K562 (cell line): ENCODE measurements at regions not wholly inside any gene's neighbourhood (a gene's known extent, or its start where the extent isn't known, plus 50 kb on each side); places are given as distances from the start of the nearest gene placed in this dataset.

Experiments used
- CEBPB ChIP-seq: fragments of 450-650 bp; IDR thresholded peaks from 2 replicates; pipeline ENCODE4 v1.6.1; 2016; ENCODE audit warnings: missing genetic modification characterization, missing compliant biosample characterization
- EP300 ChIP-seq: IDR thresholded peaks from 2 replicates; pipeline ENCODE4 v1.6.1; 2012; ENCODE audit warnings: low read length, improper control_type of control experiment
- HMGN3 ChIP-seq: IDR thresholded peaks from 2 replicates; pipeline ENCODE4 v1.6.1; 2011; ENCODE audit warnings: borderline replicate concordance, low read depth, mild to moderate bottlenecking, mixed read lengths, low read length; ENCODE audit not compliant: insufficient read length; ENCODE audit errors: extremely low read depth
- NCOA2 ChIP-seq, 2 experiments: fragments of 450-650 bp; IDR thresholded peaks; 2 replicates each; pipeline ENCODE4 v1.6.1; 2018; ENCODE audit warnings: mild to moderate bottlenecking in 2 of 2, moderate library complexity in 1 of 2; ENCODE audit not compliant: partially characterized antibody in 2 of 2
- NFRKB ChIP-seq: fragments of 450-650 bp; IDR thresholded peaks from 2 replicates; pipeline ENCODE4 v1.6.1; 2016; ENCODE audit warnings: low read depth
- SP2 ChIP-seq: IDR thresholded peaks from 2 replicates; pipeline ENCODE4 v1.6.1; 2011; ENCODE audit warnings: mild to moderate bottlenecking, low read depth, low read length, moderate library complexity; ENCODE audit not compliant: poor library complexity, severe bottlenecking; ENCODE audit errors: extremely low read depth
- ZC3H8 ChIP-seq: fragments of 450-650 bp; IDR thresholded peaks from 2 replicates; pipeline ENCODE4 v1.6.1; 2017
- ZNF24 ChIP-seq: fragments of 450-650 bp; IDR thresholded peaks from 2 replicates; pipeline ENCODE4 v1.6.1; 2016
- TF ChIP-seq, protein P1 (sequence below), 2 experiments: fragments of 450-650 bp; conservative IDR thresholded peaks; 2 replicates each; pipeline ENCODE4 v1.6.1; 2017; ENCODE audit warnings: mild to moderate bottlenecking in 2 of 2, moderate library complexity in 2 of 2
- TF ChIP-seq, protein P2 (sequence below): sonication (generic); formaldehyde crosslinking; IDR thresholded peaks from 2 replicates; pipeline ENCODE4 v1.8.1; 2022; ENCODE audit warnings: missing genetic modification reagents
- TF ChIP-seq, protein P3 (sequence below), 3 experiments: IDR thresholded peaks in 2 of 3; conservative IDR thresholded peaks in 1 of 3; 2 replicates each; pipeline ENCODE4 v1.5.1; 2011 to 2012; ENCODE audit warnings: low read length in 3 of 3, mild to moderate bottlenecking in 3 of 3, control low read depth in 2 of 3, improper control_type of control experiment in 1 of 3, inconsistent platforms in 1 of 3, low read depth in 1 of 3, mixed read lengths in 1 of 3, moderate library complexity in 1 of 3; ENCODE audit not compliant: insufficient read depth in 2 of 3
- TF ChIP-seq, protein P4 (sequence below): fragments of 250-450 bp; sonication (Bioruptor Pico); IDR thresholded peaks from 2 replicates; pipeline ENCODE4 v1.5.0; 2022; ENCODE audit warnings: mild to moderate bottlenecking
- TF ChIP-seq, protein P5 (sequence below): sonication (generic); formaldehyde crosslinking; IDR thresholded peaks from 2 replicates; pipeline ENCODE4 v1.9.0; 2022; ENCODE audit warnings: mild to moderate bottlenecking, missing genetic modification reagents
- TF ChIP-seq, protein P6 (sequence below): fragments of 450-650 bp; IDR thresholded peaks from 2 replicates; pipeline ENCODE4 v1.6.1; 2016; ENCODE audit warnings: low read depth, mild to moderate bottlenecking, moderate library complexity

DNA sequence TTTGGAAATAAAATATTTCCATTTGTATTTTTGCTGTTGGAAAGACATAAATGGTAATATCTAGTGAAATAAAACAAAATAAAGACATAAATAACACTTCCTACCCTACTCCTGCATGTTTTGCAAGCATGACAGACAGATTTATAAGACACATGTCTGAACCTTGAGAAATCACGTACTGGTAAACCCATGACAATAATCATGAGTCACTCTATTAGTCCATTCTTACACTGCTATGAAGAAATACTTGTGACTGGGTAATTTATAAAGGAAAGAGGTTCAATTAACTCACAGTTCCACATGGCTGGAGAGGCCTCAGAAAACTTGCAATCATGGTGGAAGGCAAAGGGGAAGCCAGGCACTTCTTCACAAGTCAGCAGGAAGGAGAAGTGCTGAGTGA lies 942.2 kb downstream of the REEP3 start:
- TF ChIP-seq, protein P1, sequence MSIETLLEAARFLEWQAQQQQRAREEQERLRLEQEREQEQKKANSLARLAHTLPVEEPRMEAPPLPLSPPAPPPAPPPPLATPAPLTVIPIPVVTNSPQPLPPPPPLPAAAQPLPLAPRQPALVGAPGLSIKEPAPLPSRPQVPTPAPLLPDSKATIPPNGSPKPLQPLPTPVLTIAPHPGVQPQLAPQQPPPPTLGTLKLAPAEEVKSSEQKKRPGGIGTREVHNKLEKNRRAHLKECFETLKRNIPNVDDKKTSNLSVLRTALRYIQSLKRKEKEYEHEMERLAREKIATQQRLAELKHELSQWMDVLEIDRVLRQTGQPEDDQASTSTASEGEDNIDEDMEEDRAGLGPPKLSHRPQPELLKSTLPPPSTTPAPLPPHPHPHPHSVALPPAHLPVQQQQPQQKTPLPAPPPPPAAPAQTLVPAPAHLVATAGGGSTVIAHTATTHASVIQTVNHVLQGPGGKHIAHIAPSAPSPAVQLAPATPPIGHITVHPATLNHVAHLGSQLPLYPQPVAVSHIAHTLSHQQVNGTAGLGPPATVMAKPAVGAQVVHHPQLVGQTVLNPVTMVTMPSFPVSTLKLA (conservative IDR thresholded peaks at IDR 0.05): no peak
- TF ChIP-seq, protein P2, sequence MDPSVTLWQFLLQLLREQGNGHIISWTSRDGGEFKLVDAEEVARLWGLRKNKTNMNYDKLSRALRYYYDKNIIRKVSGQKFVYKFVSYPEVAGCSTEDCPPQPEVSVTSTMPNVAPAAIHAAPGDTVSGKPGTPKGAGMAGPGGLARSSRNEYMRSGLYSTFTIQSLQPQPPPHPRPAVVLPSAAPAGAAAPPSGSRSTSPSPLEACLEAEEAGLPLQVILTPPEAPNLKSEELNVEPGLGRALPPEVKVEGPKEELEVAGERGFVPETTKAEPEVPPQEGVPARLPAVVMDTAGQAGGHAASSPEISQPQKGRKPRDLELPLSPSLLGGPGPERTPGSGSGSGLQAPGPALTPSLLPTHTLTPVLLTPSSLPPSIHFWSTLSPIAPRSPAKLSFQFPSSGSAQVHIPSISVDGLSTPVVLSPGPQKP: no peak
- TF ChIP-seq CEBPB (tag): no peak
- no peak for TF ChIP-seq NFRKB
- no peak for TF ChIP-seq ZC3H8
- TF ChIP-seq, protein P3, sequence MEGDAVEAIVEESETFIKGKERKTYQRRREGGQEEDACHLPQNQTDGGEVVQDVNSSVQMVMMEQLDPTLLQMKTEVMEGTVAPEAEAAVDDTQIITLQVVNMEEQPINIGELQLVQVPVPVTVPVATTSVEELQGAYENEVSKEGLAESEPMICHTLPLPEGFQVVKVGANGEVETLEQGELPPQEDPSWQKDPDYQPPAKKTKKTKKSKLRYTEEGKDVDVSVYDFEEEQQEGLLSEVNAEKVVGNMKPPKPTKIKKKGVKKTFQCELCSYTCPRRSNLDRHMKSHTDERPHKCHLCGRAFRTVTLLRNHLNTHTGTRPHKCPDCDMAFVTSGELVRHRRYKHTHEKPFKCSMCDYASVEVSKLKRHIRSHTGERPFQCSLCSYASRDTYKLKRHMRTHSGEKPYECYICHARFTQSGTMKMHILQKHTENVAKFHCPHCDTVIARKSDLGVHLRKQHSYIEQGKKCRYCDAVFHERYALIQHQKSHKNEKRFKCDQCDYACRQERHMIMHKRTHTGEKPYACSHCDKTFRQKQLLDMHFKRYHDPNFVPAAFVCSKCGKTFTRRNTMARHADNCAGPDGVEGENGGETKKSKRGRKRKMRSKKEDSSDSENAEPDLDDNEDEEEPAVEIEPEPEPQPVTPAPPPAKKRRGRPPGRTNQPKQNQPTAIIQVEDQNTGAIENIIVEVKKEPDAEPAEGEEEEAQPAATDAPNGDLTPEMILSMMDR (IDR thresholded peaks at IDR 0.05 in 2 of 3, conservative IDR thresholded peaks at IDR 0.05 in 1 of 3; ENCODE audit: insufficient read depth in 2 of 3, low read depth in 1 of 3, low read length in 3 of 3): no peak
- no peak for TF ChIP-seq NCOA2 (IDR thresholded peaks at IDR 0.05; ENCODE audit: partially characterized antibody in 2 of 2)
- TF ChIP-seq, protein P4, sequence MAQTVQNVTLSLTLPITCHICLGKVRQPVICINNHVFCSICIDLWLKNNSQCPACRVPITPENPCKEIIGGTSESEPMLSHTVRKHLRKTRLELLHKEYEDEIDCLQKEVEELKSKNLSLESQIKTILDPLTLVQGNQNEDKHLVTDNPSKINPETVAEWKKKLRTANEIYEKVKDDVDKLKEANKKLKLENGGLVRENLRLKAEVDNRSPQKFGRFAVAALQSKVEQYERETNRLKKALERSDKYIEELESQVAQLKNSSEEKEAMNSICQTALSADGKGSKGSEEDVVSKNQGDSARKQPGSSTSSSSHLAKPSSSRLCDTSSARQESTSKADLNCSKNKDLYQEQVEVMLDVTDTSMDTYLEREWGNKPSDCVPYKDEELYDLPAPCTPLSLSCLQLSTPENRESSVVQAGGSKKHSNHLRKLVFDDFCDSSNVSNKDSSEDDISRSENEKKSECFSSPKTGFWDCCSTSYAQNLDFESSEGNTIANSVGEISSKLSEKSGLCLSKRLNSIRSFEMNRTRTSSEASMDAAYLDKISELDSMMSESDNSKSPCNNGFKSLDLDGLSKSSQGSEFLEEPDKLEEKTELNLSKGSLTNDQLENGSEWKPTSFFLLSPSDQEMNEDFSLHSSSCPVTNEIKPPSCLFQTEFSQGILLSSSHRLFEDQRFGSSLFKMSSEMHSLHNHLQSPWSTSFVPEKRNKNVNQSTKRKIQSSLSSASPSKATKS (CRISPR knock-in tag): no peak
- no peak for TF ChIP-seq SP2
- no peak for TF ChIP-seq EP300
- TF ChIP-seq HMGN3: no peak
- no peak for TF ChIP-seq ZNF24
- TF ChIP-seq, protein P5, sequence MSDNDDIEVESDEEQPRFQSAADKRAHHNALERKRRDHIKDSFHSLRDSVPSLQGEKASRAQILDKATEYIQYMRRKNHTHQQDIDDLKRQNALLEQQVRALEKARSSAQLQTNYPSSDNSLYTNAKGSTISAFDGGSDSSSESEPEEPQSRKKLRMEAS (CRISPR knock-in tag): no peak
- TF ChIP-seq, protein P6, sequence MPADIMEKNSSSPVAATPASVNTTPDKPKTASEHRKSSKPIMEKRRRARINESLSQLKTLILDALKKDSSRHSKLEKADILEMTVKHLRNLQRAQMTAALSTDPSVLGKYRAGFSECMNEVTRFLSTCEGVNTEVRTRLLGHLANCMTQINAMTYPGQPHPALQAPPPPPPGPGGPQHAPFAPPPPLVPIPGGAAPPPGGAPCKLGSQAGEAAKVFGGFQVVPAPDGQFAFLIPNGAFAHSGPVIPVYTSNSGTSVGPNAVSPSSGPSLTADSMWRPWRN: no peak
